Hippocampal formation (tissue), 2 donors: ENCODE measurements at regions not wholly inside any gene's neighbourhood (a gene's known extent, or its start where the extent isn't known, plus 50 kb on each side); places are given as distances from the start of the nearest gene placed in this dataset.

ENCODE experiments used
- DNase-seq, 2 donors: peaks; one replicate each; lab custom pipeline; 2025; lab: John Stamatoyannopoulos, UW

- no peak for DNase-seq
Measured at GRCh38 chr12:4134448-4135263, 138.9 kb upstream of the CCND2 start.

DNA sequence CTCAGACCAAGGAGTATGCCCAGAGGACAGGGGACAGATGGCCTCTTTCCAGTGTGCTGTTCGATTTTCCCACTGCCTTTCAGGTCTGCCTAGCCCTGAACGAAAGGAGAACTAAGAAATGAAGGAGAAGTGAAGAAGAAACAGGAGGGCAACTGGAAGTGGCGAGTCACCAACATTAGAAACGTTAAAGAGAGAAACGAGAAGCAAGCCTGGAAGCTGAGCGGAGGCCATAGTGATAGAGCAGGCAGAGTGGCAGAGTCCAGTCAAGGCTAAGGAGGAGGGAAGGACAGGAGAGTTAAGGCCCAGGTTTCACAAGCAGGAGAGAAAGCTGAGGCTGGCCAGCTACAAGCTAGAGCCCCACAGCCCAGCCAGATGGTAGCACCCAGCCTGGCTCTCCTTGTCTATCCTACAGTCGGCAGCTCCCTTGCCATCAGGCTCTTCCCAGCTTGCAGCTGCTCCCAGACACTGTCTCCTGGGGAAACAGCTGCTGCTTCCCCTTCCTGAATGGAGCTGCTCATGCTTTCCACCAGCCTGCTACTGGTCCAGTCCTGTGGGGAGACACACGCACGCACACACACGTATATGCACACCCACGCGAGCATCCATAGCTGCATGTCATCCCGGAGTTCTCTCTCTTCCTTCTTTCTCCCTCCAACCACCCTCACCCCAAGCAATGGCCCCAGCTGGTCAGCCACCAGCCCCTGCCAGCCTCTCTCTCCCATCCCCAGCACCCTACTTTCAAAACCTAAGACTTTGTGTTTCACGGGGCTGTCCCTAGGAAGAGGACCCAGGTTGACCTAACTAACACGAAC, 139.7 kb upstream of the CCND2 start:
- DNase-seq, result no peak

- no peak for DNase-seq
Measured at GRCh38 chr12:4133029-4133428, 140.5 kb upstream of the CCND2 start.

DNA sequence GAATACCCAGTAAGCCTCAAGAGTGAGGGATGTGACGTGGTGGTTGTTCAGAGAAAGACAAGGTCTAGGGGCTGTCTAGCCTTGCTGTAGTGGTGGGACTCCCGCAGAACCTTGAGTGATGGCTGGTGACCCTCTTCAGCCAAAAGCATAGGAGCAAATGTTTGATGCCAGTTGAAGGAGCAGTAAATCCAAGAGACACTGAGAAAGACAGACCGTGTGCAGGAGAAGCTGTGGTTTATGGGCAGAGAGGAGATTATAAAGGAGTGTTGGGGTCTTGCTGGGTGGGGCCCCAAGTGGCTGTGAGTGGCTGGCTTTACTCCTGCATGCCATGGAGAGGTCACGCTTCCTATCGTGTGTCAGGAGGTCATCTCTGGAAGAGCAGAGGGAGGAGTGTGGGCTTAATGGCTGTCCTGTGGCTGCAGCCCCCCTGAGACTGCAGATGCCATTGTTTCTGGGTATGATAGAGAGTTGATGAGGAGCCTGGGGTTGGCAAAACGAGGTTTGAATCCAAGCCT, 152.0 kb upstream of the CCND2 start:
- no peak for DNase-seq

DNA sequence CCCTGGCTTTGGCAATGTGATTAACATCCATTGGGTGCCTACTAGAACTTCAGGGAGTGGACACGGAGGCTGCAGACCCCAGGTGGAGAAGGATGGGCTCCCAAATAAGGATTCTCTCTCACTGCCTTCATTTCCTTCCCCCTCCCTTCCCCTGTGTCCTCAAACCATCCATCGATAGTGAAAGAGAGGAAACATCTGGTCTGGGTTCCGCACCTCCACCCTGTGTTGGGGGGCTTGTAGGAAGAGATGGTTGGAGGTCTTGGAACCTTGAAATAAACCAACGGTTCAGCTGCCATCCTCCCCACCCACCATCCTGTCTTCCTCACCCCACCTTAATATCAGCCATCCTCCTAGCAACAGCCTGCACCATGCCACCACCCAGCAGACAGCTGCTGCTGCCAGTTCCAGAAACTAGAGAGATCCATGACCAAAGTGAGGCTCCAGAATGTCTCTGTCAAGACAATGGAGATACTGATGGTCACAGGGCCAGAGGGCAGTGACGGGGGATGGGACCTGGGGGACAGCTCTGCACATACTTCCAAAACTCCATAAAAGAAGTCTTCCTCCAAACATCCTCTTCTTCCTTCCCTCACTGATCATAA, 153.1 kb upstream of the CCND2 start:
- no peak for DNase-seq

GRCh38 chr12:4119157-4119761, 154.3 kb upstream of the CCND2 start:
- no peak for DNase-seq

DNA sequence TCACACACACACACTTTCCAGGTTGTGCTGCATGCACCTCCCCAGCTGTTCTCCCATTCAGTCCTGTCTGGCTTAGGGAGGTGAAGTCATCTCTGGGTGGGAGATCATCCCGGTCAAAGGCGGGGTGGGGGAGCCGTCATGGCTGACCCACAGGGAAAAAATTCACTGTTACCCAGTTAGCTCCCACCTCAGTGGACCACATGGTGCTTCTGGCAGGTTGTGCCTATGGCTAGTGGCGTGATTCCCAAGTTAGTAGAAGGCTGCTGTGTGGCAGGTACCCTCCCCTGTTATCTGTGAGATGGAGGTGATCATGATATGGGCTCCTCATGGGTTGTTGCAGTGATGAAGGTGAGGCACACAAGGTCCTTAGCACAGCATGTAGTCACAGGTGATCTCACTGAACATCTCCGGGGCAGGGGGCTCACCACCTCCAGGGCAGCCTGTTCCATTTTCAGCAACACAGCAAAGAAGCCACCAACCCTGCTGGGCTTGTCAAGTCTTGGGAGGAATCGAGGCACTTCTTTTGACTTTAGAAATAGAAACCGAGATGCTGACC, 154.9 kb upstream of the CCND2 start:
- DNase-seq, result no peak

DNA sequence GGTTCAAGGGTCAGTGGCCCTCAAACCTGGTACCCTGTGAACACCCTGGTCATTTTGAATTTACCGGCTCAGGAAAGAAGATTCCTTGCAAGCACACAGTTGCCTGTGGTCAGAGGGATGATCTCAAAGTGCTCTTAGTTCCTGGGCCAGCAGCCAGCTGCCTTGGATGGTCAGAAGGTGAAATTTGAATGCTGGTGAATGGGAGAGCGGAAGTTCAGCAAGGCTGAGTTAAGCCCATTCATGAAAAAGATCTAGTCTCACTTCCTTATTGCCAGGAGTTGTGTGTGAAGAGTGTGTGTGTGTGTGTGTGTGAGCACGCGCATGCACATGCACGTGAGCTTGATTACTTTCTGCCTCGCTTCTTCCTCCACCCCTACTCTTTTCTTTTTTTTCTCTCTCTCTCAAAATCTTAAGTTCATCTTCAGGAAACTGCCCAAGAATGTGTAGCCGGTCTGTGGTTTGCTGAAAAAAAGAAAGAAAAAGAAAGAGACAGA, 155.5 kb upstream of the CCND2 start:
- DNase-seq, result peak; percentile 33 to 40

GRCh38 chr12:4117386-4118016, 156.1 kb upstream of the CCND2 start:
- DNase-seq, result no peak

GRCh38 chr12:4116251-4117111, 157.1 kb upstream of the CCND2 start:
- DNase-seq, result no peak

- no peak for DNase-seq
Measured at GRCh38 chr12:4115570-4115969, 158.0 kb upstream of the CCND2 start.

DNA sequence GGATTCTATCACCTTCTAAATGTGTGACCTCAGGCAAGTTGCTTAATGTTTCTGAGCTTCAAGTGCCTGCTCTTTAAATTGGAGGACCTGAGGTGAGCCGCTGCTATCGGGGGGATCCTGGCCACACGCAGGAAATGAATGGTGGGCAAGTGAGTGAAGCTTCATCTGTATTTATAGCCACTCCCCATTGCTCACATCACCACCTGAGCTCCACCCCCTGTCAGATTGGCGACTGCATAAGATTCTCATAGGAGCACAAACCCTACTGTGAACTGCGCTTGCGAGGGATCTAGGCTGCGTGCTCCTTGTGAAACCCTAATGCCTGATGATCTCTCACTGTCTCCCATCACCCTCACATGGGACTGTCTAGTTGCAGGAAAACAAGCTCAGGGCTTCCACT, 158.6 kb upstream of the CCND2 start:
- DNase-seq, result no peak

GRCh38 chr12:4112734-4113325, 160.7 kb upstream of the CCND2 start:
- no peak for DNase-seq

DNA sequence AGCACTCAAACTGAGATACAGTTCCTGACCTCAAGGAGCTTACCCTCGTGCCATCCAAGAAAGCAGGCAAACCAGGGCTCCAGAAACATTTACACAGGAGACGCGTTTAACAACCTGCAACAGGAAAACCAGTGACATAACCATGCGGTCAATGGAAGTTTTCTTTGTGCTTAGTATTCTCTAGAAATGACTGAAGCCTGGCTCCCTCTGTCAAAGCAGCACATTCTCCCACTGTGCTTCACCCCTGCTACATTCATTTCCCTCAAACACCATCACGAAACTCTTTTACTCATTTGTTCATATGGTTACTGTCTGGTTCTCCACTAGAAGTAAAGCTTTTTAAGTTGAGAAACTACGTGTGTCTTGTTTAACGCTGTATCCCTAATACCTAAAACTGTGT, 161.3 kb upstream of the CCND2 start:
- no peak for DNase-seq

DNA sequence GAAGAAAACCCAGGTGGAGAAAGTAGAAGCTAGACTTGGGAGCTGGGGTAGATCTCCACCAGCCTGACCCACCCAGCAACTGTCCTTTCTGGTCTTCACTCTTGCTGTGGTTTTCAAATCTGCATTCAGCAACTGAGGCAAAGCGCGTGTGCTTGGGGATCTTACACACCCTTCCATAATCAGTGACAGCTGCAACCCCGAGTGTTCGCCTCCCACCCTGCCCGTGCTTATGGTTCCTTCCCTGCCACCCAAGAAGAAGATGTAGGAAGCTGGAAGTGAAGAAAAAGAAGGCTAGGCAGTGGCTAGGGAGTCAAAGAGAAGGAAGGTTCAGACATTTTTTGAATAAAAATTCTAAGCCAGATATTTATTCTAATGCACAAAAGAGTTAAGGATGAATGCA, 162.6 kb upstream of the CCND2 start:
- no peak for DNase-seq

- no peak for DNase-seq
Measured at GRCh38 chr12:4109826-4110225, 163.7 kb upstream of the CCND2 start.

DNA sequence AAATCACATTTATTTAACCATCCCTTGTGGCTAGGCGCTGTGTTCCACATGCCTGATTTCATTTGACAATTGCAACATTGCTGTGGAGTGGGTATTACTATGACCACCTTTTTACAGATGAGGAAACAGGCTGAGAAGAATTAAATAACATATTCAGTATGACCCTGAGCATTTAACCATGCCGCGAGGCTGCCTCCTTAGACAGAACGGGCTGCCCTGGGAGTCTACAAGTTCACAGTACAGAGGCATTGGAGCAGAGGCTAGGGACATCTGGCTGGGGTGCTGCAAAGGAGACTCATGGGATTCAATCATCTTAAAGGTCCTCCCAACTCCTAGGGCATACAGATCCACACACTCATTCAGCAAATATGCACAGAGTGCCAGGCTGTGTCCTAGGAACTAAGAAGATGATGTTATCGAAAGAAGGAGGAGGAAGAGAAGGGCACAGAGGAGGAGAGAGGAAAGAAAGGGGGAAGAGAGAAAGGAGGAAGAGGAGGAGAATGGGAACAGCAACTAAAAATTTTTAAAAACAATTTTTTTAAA, 164.7 kb upstream of the CCND2 start:
- DNase-seq, result no peak

GRCh38 chr12:4107911-4108697, 165.5 kb upstream of the CCND2 start:
- DNase-seq, result no peak

DNA sequence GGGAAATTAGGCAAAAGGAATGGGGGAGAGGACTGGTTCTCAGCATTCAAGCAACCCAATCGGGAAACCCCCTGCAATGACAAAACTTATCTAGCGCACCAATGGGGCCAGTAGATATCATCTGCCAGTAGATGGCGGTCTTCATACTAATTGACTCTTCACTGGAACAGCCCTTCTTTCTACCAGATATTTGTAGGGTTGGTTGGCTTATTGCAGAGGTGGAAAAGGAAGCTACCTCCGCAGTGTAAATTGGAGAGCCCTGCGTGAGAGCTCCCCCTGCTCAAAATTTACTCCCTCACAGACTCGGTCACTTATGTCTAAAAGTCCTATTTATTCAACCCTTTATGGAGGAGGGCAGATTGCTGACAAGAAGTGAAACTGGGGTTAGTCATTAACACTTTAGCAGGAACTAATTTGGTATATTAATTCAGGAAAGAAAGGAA, 166.1 kb upstream of the CCND2 start:
- no peak for DNase-seq
